HEK293T (cell line): ENCODE measurements at regions not wholly inside any gene's neighbourhood (a gene's known extent, or its start where the extent isn't known, plus 50 kb on each side); places are given as distances from the start of the nearest gene placed in this dataset.

Experiments used
- ARNT ChIP-seq: fragments of 450-650 bp; IDR thresholded peaks from 2 replicates; pipeline ENCODE4 v1.6.1; 2017; ENCODE audit warnings: mild to moderate bottlenecking
- BHLHE40 ChIP-seq: fragments of 450-650 bp; IDR thresholded peaks from 2 replicates; pipeline ENCODE4 v1.6.1; 2016; ENCODE audit warnings: mild to moderate bottlenecking, moderate library complexity, borderline replicate concordance
- CTBP1 ChIP-seq: fragments of 450-650 bp; IDR thresholded peaks from 2 replicates; pipeline ENCODE4 v1.6.1; 2016; ENCODE audit warnings: borderline replicate concordance
- ELF4 ChIP-seq: fragments of 450-650 bp; IDR thresholded peaks from 2 replicates; pipeline ENCODE4 v1.6.1; 2017; ENCODE audit warnings: antibody characterized with exemption
- FOXA1 ChIP-seq: fragments of 450-650 bp; IDR thresholded peaks from 2 replicates; pipeline ENCODE4 v1.6.1; 2016; ENCODE audit warnings: mild to moderate bottlenecking
- FOXK2 ChIP-seq: fragments of 450-650 bp; IDR thresholded peaks from 2 replicates; pipeline ENCODE4 v1.6.1; 2016; ENCODE audit warnings: mild to moderate bottlenecking
- FOXM1 ChIP-seq: fragments of 450-650 bp; IDR thresholded peaks from 2 replicates; pipeline ENCODE4 v1.6.1; 2017; ENCODE audit warnings: mild to moderate bottlenecking, borderline replicate concordance
- L3MBTL2 ChIP-seq: fragments of 450-650 bp; conservative IDR thresholded peaks from 2 replicates; pipeline ENCODE4 v1.6.1; 2016; ENCODE audit warnings: mild to moderate bottlenecking
- LEF1 ChIP-seq: fragments of 450-650 bp; IDR thresholded peaks from 2 replicates; pipeline ENCODE4 v1.6.1; 2017; ENCODE audit warnings: mild to moderate bottlenecking, borderline replicate concordance
- NFRKB ChIP-seq: fragments of 450-650 bp; IDR thresholded peaks from 2 replicates; pipeline ENCODE4 v1.6.1; 2016; ENCODE audit warnings: mild to moderate bottlenecking, moderate library complexity
- SP1 ChIP-seq: fragments of 450-650 bp; IDR thresholded peaks from 2 replicates; pipeline ENCODE4 v1.6.1; 2017
- TARDBP ChIP-seq: fragments of 450-650 bp; IDR thresholded peaks from 2 replicates; pipeline ENCODE4 v1.6.1; 2016
- ZNF384 ChIP-seq: fragments of 450-650 bp; IDR thresholded peaks from 2 replicates; pipeline ENCODE4 v1.6.1; 2016
- TF ChIP-seq, protein P1 (sequence below): fragments of 450-650 bp; IDR thresholded peaks from 2 replicates; pipeline ENCODE4 v1.6.1; 2016

- TF ChIP-seq LEF1 (no peak), SP1 (no peak), BHLHE40 (no peak), ELF4 (no peak), ZNF384 (no peak), ARNT (no peak), NFRKB (no peak), CTBP1 (no peak), FOXK2 (no peak), FOXM1 (no peak), FOXA1 (no peak), L3MBTL2 (no peak), TARDBP (no peak)
- TF ChIP-seq, protein P1, sequence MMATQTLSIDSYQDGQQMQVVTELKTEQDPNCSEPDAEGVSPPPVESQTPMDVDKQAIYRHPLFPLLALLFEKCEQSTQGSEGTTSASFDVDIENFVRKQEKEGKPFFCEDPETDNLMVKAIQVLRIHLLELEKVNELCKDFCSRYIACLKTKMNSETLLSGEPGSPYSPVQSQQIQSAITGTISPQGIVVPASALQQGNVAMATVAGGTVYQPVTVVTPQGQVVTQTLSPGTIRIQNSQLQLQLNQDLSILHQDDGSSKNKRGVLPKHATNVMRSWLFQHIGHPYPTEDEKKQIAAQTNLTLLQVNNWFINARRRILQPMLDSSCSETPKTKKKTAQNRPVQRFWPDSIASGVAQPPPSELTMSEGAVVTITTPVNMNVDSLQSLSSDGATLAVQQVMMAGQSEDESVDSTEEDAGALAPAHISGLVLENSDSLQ: no peak
These were observed 417.1 kb upstream of the NFIA start for GRCh38 chr1:60665311-60665710.
